Left lobe of liver (tissue), 2 donors: ENCODE measurements at regions not wholly inside any gene's neighbourhood (a gene's known extent, or its start where the extent isn't known, plus 50 kb on each side); places are given as distances from the start of the nearest gene placed in this dataset.
"Not testable (repeated sequence)": the region's sequence is repeated elsewhere in the genome, so short reads cannot be mapped to it uniquely, and the experiment has no call there.

Experiments used
- ATAC-seq: fragments of 200-7000 bp; cut with Tn5 transposase; one replicate; pipeline ENCODE4 v1.9.1; 2020; ENCODE audit warnings: mild to moderate bottlenecking, moderate library complexity
- DNase-seq: peaks from one replicate; pipeline ENCODE4 v3.0.0-alpha.2; 2020; ENCODE audit warnings: low spot score
- donor health status: DM: no; HTN: no; CAD: no; lungs with moderate emphysema.
- donor health status: DM: no; HTN: yes; CAD: no.

DNA sequence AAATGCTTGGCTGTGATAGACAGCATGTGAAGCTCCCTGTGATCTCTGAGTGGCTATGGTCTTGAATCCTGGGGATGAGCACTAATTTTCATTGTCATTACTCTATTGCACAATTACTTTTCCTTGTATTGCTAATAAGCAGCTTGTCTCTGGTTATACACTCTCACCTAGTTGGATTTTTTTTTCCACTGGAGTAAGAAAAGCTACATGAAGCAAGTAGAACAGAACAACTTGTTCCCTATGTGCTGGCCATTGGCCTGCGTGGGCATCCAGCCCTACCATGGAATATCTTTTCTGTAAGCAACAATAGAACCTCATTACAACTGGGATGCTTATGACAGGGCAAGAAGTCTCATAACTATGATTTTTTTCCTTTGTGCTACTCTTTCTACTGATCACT is 807.4 kb downstream of the TNS3 start:
- ATAC-seq = no peak
- no peak for DNase-seq

DNA sequence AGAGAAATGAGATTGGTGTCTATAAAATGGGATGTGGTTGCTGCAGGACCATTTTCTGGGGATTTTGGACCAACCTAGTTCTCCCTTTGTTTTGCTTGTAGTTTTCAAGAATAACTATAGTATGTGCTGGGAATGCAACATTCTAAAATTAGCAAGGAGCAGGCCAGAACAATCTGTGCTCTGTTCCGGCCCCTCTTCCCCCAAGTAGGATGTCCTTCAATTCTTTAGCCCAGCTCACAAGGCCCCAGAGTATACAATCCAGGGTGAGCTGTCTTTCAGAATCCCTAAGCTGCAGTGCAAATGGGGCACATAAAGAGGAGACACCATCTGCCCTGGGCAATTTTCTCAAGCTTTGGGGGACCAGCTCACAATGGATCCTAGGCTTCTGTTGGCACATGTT is 809.1 kb downstream of the TNS3 start:
- no peak for ATAC-seq
- no peak for DNase-seq

DNA sequence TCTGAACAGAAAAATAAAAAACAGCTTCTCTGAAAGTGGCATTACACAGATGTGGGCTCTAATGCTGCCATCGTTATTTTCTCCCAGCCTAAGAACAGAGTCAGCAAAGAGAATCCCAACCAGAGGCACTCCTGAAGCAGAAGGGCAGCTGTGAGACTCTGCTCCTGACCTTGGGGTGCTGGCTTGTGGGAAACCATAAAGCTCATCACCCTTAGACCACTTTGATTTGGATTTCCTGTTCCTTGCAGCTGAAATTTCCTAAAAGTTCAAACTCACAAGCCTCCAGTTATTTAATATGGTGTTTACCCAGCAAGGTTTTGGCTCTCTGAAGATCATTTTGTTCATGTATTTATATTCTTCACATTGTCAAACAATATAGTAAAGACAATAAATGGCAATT is 814.8 kb downstream of the TNS3 start:
- ATAC-seq (no peak), DNase-seq (no peak)

DNA sequence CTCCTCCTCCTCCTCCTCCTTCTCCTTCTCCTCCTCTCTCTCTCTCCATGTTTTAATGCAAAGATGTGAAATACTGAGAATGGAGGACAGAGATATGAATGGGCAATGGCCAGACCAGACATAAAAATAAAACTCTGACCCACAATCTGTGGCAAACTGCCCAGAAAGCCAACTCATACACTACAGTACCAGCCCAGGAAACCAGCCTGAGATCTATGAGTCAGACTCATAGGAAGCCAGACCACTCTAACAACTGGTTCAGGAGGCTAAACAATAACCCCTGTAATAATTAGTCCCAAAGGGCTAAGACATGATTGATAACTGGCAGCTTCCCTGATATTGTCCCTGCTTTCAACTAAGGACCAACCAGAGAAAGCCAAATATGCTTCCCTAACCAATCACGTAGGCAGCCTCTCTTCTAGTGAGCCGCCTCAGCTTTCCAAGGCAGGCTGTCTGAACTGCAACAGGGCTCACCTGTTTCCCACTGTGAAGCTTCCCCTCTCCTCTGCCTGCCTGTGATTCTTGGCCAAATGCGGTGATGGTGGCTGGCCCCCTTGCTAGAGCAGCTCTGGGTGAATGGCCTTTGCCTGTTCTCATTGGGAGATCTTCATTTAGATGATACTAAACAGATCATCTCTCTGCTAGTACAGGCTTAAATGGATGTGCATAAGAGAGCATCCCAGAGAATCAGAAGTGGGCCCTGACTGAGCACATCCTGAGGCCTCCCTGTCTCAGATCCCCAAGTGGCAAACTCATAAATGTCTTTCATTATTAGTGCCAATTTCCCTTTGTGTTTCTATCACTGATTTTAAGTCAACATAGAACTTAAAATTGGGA is 817.6 kb downstream of the TNS3 start:
- DNase-seq = no peak
- ATAC-seq = peak; percentile 86

DNA sequence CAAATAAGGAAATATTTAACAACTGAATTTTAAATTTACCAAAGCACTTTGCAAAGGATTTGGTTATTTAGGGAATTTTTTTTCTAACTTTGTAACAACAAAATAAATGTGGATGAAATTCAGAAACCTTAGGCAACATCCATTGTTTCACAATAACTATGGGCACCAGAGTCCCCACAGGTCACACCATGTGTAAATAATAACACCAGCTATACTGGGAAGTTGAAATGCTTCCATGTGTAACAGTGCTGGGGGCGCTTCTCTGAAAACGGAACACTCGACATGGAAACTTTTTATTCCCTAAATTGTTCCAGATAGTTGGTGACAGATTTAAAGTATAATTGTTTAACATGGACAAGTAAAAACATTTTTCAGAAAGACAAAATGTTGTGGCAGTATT is 818.6 kb downstream of the TNS3 start:
- no peak for DNase-seq
- ATAC-seq = peak; percentile 80

DNA sequence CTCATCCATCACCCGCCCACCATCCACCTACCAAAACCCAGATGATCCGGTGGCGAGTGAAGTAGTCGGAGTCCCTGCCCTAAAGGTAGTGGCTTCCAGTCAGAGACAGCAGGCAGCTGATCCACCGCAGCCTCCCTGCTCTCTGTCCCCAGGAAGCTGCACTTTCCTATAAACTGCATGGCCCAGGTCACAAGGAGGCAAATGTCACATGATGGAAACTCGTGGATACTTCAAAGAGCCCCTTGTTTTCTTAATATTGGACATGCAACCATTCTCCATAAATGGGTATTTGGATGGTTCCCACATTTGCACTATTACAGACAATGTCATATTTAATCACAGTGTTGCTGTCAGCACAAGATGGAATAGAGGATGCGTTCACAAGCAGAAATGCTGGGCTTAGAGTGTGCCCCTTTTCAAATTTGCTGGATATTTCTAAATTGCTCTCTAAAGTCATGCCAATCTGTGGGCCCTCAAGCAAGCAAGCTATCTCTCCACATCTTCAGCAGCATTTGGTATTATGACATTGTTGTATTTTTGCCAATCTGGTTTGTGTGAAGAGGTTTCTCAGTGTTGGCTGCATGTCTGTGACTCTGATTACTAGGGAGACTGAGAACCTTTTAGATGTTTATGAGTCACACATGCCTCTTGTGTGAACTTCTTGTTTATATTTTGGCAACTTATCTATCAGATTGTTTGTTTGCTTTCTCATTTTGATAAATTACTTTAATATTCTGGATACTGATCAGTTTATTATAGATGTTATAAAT is 822.0 kb downstream of the TNS3 start:
- no peak for ATAC-seq
- no peak for DNase-seq

DNA sequence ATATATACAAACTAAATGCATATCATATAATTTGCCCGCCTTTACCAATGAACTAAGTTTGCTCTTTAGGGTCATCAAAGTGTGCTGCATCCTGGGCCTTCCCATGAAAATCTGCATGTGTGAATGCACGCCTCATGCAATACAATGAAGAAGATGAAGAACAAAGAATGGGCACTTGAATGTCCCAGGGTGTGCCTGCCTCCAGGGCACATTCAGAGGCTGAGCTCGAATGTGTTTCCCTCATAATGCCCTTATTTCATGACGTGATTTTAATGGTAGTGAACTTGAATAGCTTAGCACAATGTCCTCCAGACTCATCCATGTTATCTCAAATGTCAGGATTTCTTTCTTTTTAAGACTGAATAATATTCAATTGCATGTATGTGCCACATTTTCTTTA is 824.9 kb downstream of the TNS3 start:
- no peak for ATAC-seq
- no peak for DNase-seq

DNA sequence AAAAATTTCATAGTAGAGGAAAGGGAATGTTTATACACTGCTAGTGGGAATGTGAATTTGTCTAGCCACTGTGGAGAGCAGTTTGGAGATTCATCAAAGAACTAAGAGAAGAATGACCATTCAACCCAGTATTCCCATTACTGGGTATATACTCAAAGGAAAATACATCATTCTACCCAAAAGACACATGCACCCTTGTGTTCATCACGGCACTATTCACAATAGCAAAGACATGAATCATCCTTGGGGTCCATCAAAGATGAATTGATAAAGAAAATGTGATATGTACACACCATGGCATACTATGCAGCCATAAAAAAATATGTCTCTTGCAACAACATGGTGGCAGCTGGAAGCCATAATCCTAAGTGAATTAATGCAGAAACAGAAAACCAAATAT is 825.7 kb downstream of the TNS3 start:
- DNase-seq (no peak), ATAC-seq (no peak)

DNA sequence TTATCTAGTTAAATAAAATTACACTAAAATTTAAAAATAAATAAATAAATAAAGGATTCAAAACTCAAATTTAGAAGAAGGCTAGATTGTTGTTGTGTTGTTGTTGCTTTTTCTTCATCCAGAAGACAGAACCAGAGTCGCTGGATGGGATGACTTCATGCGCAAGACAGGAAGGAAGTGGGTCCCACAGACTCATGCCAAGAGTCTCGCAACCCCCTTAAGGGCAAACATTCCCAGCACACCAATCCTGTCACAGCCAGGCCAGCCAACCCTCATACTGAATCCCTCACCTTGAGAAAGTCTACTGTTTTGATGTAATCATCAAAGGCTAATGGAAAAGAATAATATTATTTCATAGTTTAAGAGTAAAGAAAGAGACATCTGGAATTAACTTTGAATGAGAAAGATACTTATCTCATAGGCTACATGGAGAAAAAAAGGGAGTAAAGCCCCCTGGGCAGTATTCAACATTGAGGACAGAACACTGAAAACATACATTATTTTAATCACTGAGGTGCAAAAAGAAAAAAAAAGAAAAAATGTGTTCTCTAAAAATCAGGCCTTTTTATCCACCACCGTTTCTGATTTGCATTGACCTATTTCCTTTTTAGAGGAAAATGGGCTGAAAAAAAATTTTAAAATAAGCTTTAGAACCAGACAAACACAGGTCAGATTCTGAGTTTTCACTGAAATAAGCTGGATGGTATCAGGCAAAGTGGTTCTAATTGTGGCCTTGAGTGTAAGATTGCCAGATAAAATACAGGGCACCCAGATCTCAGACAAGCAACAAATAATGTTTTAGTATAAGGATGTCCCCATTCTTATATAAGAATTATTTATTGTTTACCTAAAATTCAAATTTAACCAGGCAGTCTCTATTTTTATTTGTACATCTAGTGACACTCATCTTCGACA is 826.5 kb downstream of the TNS3 start:
- no peak for ATAC-seq

DNA sequence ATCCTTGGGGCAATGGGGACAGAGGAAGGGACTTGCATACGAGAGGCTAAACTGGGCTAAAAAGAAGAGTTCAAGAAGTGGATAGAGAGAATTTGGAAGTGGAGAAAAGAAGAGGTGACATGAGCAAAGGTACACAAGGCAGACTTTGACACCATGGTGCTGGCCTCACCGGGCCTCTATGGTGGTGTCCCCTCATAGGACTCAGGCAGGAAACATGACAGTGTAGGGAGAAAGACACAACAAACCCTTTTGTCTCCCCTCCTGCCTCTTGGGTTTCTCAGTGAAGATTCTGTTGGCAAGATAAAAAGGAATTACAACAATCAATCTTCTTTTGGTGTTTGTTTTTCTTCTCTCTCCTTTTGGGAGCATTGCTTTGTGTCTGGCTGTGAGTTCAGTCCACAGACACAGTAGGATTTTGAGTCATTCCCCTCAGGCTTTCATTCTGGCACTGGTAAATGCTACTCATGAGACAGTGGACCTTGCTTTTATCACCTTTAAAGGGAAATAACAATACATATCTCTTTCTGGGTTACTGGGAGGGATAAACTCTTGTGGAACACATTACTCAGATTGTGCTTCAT is 827.7 kb downstream of the TNS3 start:
- ATAC-seq (no peak), DNase-seq (no peak)

More for the DNA sequence above, 826.5 kb downstream of the TNS3 start:
- no peak for DNase-seq

DNA sequence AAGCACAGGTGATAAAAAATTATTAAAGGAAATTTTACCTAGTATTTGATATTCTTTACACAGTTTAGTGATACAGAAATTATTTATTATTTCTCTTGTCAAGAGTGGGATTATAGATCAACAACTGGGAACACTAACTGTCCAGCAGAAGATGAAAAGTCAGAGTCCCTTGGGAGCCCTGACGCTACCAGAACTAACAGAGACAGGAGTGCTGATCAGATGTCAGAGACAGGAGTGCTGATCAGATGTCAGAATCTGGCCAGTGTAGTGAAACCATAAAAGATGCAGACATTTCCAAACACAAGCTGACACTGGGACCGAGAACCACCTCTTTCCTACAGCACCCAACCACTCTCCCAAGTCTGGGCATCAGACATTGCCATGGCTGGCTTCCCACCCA is 828.2 kb downstream of the TNS3 start:
- ATAC-seq (no peak), DNase-seq (no peak)

DNA sequence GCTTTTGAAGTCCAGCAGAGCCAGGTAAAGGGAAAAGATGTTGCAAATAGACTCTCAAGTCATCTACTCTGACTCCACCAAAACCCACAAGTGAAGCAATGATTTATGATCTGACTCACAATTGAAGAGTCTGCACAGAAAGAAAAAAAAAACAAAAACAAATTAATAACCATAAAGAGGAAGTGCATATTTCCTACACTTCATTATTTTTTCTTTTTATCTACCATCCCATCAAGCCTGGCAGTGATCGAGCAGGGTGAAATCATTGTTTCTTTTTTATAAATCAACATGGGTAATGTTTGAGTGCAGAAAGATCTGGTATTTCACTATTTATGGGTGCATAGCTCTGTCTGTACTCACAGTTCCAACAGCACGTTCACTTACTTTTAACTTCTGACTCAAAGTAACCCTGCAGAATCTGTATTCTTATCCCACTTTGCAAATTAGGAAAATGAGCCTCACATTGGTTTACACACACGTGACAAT is 829.0 kb downstream of the TNS3 start:
- ATAC-seq (no peak), DNase-seq (no peak)

DNA sequence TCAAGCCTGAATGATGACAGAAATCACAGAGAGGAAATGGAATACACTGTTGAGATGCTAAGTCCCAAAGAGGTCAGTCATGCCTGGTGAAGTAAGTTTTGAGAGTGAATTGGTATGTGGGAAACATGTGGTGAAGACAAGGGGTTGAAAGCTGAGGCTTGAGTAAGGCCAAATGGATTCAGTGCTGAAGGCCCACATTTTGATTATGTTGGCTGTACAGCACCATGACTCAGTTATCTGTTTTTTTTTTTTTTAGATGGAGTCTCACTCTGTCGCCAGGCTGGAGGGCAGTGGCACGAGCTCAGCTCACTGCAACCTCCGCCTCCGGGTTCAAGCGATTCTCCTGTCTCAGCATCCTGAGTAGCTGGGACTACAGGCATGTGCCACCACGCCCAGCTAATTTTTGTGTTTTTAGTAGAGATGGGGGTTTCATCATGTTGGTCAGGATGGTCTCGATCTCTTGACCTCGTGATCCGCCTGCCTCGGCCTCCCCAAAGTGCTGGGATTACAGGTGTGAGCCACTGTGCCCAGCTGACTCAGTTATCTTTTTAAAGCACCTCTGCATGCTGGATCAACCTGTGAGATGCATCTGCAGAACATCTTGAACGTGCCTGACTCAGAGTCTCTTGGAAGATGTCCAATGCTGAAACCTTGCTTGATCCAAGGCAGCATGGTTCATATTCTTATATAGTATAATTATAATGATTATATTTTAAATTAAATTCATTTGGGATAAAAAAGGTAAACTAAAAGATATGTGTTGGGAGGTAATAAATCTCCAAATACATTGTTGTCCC is 829.8 kb downstream of the TNS3 start:
- ATAC-seq, DNase-seq: not testable (repeated sequence)

DNA sequence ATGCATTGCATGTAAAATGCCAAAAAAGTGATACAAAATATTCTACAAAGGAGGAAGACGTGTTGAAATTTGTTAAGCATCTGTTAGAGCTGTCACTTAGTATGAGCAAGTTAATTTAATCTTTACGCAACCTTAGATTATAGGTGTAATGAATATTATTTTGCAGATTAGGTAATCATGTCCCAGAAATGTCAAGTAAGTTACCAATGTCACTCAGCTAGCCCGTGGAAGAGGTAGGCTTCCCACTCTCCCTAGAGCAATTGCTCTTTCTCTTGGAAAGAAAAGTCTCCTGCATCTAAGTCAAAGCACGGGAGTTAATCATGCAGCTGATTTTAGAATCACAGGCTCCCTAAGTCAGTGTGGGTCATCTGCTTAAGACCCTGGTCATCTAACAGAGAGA is 830.4 kb upstream of the IGFBP3 start:
- no peak for DNase-seq
- no peak for ATAC-seq

DNA sequence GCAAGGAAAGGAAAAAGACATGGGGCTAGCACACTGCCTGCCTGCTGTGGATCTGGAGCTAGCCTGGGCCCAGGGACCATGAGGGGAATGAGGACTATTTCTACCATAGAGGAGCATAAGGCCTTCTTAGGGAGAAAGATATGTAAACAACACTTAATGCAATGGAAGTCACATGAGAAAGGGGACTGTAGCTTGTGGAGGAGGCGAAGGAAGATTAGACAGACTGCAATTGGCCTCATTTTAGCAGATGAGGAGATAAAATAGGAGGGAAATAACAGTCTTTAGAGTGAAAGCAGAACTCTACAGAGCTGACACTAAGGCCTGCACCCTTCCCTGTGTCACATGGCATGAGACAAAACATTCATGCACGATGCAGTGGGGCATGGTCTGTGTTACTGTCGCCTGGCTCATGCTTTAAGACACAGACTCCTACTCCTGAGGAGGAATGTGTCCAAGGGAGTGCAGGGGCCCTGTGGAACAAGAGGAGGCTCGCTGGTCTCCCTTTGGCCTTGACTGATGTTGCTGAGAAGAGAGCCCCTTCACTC is 829.3 kb upstream of the IGFBP3 start:
- DNase-seq (no peak), ATAC-seq (no peak)

DNA sequence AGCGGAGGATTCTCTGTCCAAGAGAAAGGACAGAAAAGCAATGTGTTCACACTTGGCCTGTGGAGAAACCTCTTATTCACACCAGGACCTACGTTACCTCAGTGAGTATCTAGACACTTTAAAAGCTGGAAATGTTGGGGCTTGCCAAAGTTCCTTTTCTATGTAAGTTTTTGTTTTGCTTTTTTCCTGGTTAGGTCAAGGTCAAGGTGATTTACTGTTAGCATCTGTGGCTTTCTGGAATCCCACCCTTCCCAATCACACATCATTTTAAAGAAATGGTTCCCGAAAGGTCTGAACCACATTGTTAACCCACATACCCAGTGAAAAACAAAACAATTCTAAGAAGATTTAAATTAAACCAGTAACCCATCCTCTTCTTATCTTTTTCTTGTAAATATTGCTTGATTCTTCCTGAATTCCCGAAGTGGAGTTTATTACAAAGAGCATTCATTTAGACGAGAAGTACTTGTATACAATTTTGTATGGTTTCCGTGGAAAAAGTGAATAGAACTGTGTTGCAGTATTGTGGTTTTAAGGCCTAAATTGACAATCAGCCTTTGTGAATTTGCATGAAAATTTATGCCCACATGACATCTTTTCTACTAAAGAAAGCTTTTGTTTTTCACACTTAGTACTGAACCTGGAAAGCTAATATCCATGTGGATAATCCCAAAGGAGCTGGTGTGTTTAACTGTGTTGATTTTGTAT is 827.0 kb upstream of the IGFBP3 start:
- ATAC-seq = no peak
- DNase-seq = no peak

DNA sequence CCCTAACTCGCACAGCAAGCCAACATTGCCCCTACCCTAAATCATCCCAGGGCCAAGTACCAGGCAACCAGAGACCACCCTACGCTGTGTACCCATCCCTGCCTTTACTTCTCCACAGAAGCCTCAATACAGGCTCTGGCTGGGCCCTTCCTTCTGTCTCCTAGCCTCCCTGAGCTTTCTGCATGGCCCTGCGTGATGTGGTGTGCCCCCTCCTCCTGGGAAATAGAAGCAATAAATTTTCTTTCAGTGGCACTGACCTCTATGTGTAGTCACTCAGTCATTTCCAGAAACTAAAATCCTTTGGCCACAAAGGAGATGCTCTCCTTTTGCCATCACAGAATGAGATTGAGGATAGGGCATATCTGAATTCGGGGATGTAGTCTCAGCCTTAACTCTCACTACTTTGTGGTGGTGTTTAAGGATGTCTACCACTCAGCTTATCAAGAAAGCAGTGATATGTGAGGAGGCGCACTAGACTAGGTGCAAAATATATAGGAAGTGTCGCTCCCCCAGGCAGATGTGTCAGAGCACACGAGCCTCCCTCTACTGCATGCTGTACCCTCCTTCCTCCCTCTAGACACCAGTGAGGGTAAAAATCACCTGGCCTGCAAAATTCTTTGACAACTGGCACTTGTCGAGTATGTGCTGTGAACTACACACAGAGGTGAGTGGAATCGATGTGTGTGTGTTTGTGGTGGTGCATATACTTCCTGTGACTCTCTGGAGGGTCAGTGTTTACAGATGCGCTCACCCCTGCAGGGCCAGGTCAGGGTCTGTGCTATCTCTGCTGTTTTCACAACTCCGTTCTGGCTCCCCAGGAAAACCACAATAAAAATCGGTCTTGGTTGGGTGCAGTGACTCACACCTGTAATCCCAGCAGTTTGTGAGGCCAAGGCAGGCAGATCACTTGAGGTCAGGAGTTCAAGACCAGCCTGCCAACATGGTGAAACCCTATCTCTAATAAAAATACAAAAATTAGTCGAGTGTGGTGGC is 825.9 kb upstream of the IGFBP3 start:
- ATAC-seq (no peak), DNase-seq (no peak)

DNA sequence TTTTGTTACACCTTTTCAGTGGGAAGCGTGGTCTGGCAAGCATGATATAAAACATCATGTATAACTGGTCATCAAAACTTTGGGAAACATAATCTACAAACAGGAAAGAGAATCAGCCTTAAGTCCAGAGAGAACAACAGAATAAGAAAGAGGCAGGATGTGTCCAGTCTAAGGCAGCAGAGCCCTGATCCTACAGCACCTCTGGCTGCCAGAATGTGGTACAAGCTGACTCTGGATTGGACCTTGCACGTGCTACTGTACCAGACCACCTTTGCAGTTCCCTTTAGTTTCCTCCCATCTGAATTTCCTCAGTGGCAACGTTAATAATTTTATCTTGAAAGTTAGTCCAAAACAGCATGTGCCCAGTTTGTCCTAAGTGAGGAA is 824.6 kb upstream of the IGFBP3 start:
- no peak for DNase-seq
- no peak for ATAC-seq
